ENCODE measurements at regions not wholly inside any gene's neighbourhood (a gene's known extent, or its start where the extent isn't known, plus 50 kb on each side); places are given as distances from the start of the nearest gene placed in this dataset.

DNA sequence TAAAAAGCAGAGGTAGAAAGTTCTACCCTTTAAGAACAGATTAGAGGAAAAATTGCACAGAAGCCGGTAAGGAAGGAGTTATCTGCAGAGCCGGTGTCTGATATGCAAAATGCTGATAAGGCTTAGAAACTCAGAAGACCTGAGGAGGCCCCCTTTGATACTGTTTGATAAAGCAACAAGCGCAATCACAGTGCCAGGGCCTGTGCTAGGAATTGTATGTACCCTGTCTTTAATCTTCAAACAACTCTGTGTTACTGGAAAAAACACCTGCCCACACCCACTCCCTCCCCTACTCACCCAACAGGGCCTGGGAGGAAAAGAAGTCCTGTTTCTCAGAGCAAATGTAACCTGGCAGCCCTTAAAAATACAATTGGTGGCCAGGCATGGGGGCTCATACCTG is 112.7 kb upstream of the FUT8 start:
- TF ChIP-seq EZH2 (IDR thresholded peaks at IDR 0.05; ENCODE audit: insufficient read depth, poor library complexity, severe bottlenecking) (no peak), EZH2phosphoT487 (IDR thresholded peaks at IDR 0.05; ENCODE audit: insufficient read depth, low read depth) (no peak)
